GM12878 (cell line): ENCODE measurements at regions not wholly inside any gene's neighbourhood (a gene's known extent, or its start where the extent isn't known, plus 50 kb on each side); places are given as distances from the start of the nearest gene placed in this dataset.

ENCODE experiments used
- ATAC-seq: fragments of 200-7000 bp; cut with Tn5 transposase; 3 replicates; pipeline ENCODE4 v1.9.1; 2020; ENCODE audit warnings: mild to moderate bottlenecking, moderate library complexity
- BruUV-seq: library from RNA; stranded (reverse); fragments of 400-500 nt; replicated peaks from 2 replicates; lab custom pipeline; 2021; lab: Mats Ljungman, UMichigan
- CTCF ChIA-PET: fragments of 300-600 bp; sonication (Branson Sonifier 250); formaldehyde crosslinking; extraction: SDS; loops from one replicate; lab custom pipeline; 2021; ENCODE audit warnings: inconsistent platforms; lab: Yijun Ruan, JAX
- POLR2A ChIA-PET: fragments of 350-600 bp; formaldehyde crosslinking; extraction: SDS; loops from one replicate; lab custom pipeline; 2021; ENCODE audit warnings: inconsistent platforms; lab: Charles Lee
- RAD21 ChIA-PET: fragments of 300-600 bp; sonication (Branson Sonifier 250); formaldehyde crosslinking; loops from one replicate; lab custom pipeline; 2023; ENCODE audit warnings: antibody characterized with exemption; ENCODE audit not compliant: unreplicated experiment; lab: Charles Lee
- SMC1A ChIA-PET: fragments of 300-600 bp; sonication (Branson Sonifier 250); formaldehyde crosslinking; loops from one replicate; lab custom pipeline; 2023; ENCODE audit not compliant: unreplicated experiment, uncharacterized antibody; lab: Charles Lee
- DNase-seq: peaks from one replicate; pipeline ENCODE4 v3.0.0-alpha.2; 2011; ENCODE audit warnings: low read depth, low spot score
- FAIRE-seq: peaks from 3 replicates; lab custom pipeline; 2011; peaks lifted over from hg19 to GRCh38; lab: Jason Lieb, UNC
- H2AFZ ChIP-seq: 2 replicates; pipeline ENCODE4 v1.6.0; 2011; ENCODE audit warnings: low read depth, low read length, control low read depth; ENCODE audit not compliant: control insufficient read depth
- H3K27ac ChIP-seq: 2 replicates; pipeline ENCODE4 v1.5.1; 2011; ENCODE audit warnings: control low read depth; ENCODE audit not compliant: control insufficient read depth, insufficient read depth
- H3K27me3 ChIP-seq, 2 experiments: replicated peaks in 1 of 2; 2 replicates each; pipeline versions ENCODE4 v1.6.0 to v1.6.1; 2011; ENCODE audit warnings: low read length in 1 of 2; ENCODE audit not compliant: control insufficient read depth in 2 of 2, insufficient read depth in 2 of 2
- H3K36me3 ChIP-seq, 2 experiments: 2 replicates each; pipeline ENCODE4 v1.5.1; 2011; ENCODE audit warnings: low read length in 1 of 2; ENCODE audit not compliant: control insufficient read depth in 2 of 2, insufficient read depth in 2 of 2
- H3K4me1 ChIP-seq: 2 replicates; pipeline ENCODE4 v1.6.1; 2011; ENCODE audit warnings: mild to moderate bottlenecking, low read length, moderate library complexity, mixed read lengths; ENCODE audit not compliant: control insufficient read depth, insufficient read depth
- H3K4me2 ChIP-seq: 2 replicates; pipeline ENCODE4 v1.6.0; 2011; ENCODE audit warnings: control low read depth; ENCODE audit not compliant: control insufficient read depth, insufficient read depth
- H3K4me3 ChIP-seq: fragments of 200-600 bp; sonication (generic); 2 replicates; pipeline ENCODE4 v1.5.1; 2016
- H3K79me2 ChIP-seq: 2 replicates; pipeline ENCODE4 v1.6.0; 2011; ENCODE audit warnings: low read length; ENCODE audit not compliant: control insufficient read depth, insufficient read depth
- H3K9ac ChIP-seq: 2 replicates; pipeline ENCODE4 v1.8.0; 2011; ENCODE audit warnings: low read length, control low read depth, mixed read lengths; ENCODE audit not compliant: control insufficient read depth, insufficient read depth
- H3K9me3 ChIP-seq: replicated peaks from 3 replicates; pipeline ENCODE4 v1.5.1; 2011; ENCODE audit warnings: mild to moderate bottlenecking, low read length; ENCODE audit not compliant: control insufficient read depth, insufficient read depth
- H4K20me1 ChIP-seq: 2 replicates; pipeline ENCODE4 v1.6.0; 2011; ENCODE audit not compliant: control insufficient read depth, insufficient read depth
- ATF2 ChIP-seq: IDR thresholded peaks from 2 replicates; pipeline ENCODE4 v1.6.1; 2012; ENCODE audit warnings: low read length, inconsistent platforms
- CEBPZ ChIP-seq: fragments of 150-350 bp; IDR thresholded peaks from 2 replicates; pipeline ENCODE4 v1.6.1; 2016; ENCODE audit warnings: low read depth, low read length
- CUX1 ChIP-seq: IDR thresholded peaks from 2 replicates; pipeline ENCODE4 v1.6.1; 2012; ENCODE audit warnings: improper control_type of control experiment, low read depth, low read length; ENCODE audit not compliant: insufficient replicate concordance
- HDGF ChIP-seq: fragments of 450-650 bp; IDR thresholded peaks from 2 replicates; pipeline ENCODE4 v1.6.1; 2016; ENCODE audit warnings: antibody characterized with exemption
- IRF4 ChIP-seq: IDR thresholded peaks from 2 replicates; pipeline ENCODE4 v1.6.1; 2011; ENCODE audit warnings: low read depth, low read length
- ZBTB11 ChIP-seq: fragments of 450-650 bp; formaldehyde crosslinking; IDR thresholded peaks from 2 replicates; pipeline ENCODE4 v1.5.0; 2022; ENCODE audit warnings: mild to moderate bottlenecking, missing genetic modification characterization
- ZNF217 ChIP-seq: fragments of 450-650 bp; IDR thresholded peaks from 2 replicates; pipeline ENCODE4 v1.6.1; 2017; ENCODE audit warnings: antibody characterized with exemption, mild to moderate bottlenecking
- WGBS: methylation state at CpG from one replicate; pipeline ENCODE4 v1.1.6; 2016; ENCODE audit warnings: low lambda C conversion rate; ENCODE audit not compliant: insufficient replicate concordance, insufficient coverage; ENCODE audit errors: missing lambda C conversion rate; 5-methylcytosine and 5-hydroxymethylcytosine counted together
- in situ Hi-C: fragments of 300-500 bp; cut with MboI; formaldehyde crosslinking; loops from 9 replicates; pipeline ENCODE4 v1.14.3; 2018; ENCODE audit warnings: mixed read lengths
- intact Hi-C: fragments of 100-400 bp; cut with micrococcal nuclease; formaldehyde crosslinking; loops from one replicate; pipeline ENCODE4 v1.14.2; 2022; ENCODE audit not compliant: unreplicated experiment

GRCh38 chr3:179506792-179507191, 55.5 kb upstream of the GNB4 start (continued):
- TF ChIP-seq ATF2, result no peak
- TF ChIP-seq ZBTB11 (CRISPR knock-in tag), result no peak
- no peak for TF ChIP-seq IRF4
- TF ChIP-seq HDGF, result no peak

- DNase-seq, result no peak
- no peak overlapping the region for H3K9ac ChIP-seq
- FAIRE-seq, result no peak
- no peak for ATAC-seq
- H2AFZ ChIP-seq, result no peak overlapping the region
- SMC1A ChIA-PET, result interaction anchor here (0.7 kb wide), 1 partner anchor 1608 kb away, joined by 3 read pairs; no protein-coding TSS in a partner anchor
- H4K20me1 ChIP-seq, result no peaks in the 10 kb centered on the region
- no peak overlapping the region for H3K4me3 ChIP-seq
- in situ Hi-C loops (no loop called here), intact Hi-C loops (no loop called here)
- RAD21 ChIA-PET, result no interaction called here
- 12% methylated on average over 4 of the region's 4 CpGs for WGBS
- H3K27me3 ChIP-seq, result no peaks in the 10 kb centered on the region; a peak in 1 of 4 replicates
- no peaks in the 10 kb centered on the region for H3K4me1 ChIP-seq
- BruUV-seq, result no TSS peak
- no peaks in the 10 kb centered on the region for H3K9me3 ChIP-seq
- POLR2A ChIA-PET, result no interaction called here
- H3K27ac ChIP-seq, result no peak overlapping the region
- H3K79me2 ChIP-seq, result no peaks in the 10 kb centered on the region
- H3K36me3 ChIP-seq, result no peaks in the 10 kb centered on the region
- H3K4me2 ChIP-seq, result no peak overlapping the region
- CTCF ChIA-PET, result no interaction called here
- no peak for TF ChIP-seq CUX1
- TF ChIP-seq CEBPZ, result no peak
- no peak for TF ChIP-seq ZNF217
These were observed 53.0 kb upstream of the ACTL6A start for GRCh38 chr3:179509701-179510100.
